Parathyroid adenoma (tissue), 2 donors: ENCODE measurements at regions not wholly inside any gene's neighbourhood (a gene's known extent, or its start where the extent isn't known, plus 50 kb on each side); places are given as distances from the start of the nearest gene placed in this dataset.
"Not testable (repeated sequence)": the region's sequence is repeated elsewhere in the genome, so short reads cannot be mapped to it uniquely, and the experiment has no call there.

Source experiments
- H2AFZ ChIP-seq: fragments of 300-600 bp; sonication (generic); one replicate; pipeline ENCODE4 v1.7.0; 2017; ENCODE audit warnings: antibody characterized with exemption, mild to moderate bottlenecking
- H3K27ac ChIP-seq: fragments of 300-600 bp; sonication (generic); one replicate; pipeline ENCODE4 v1.7.0; 2017
- H3K27me3 ChIP-seq: fragments of 300-600 bp; sonication (generic); one replicate; pipeline ENCODE4 v1.7.0; 2017; ENCODE audit warnings: low read length; ENCODE audit not compliant: control insufficient read depth, insufficient read depth
- H3K36me3 ChIP-seq: fragments of 300-600 bp; sonication (generic); one replicate; pipeline ENCODE4 v1.7.0; 2017; ENCODE audit warnings: low read length; ENCODE audit not compliant: control insufficient read depth, insufficient read depth
- H3K4me1 ChIP-seq: fragments of 300-600 bp; sonication (generic); one replicate; pipeline ENCODE4 v1.7.0; 2017; ENCODE audit warnings: control low read depth
- H3K4me2 ChIP-seq: fragments of 300-600 bp; sonication (generic); one replicate; pipeline ENCODE4 v1.7.0; 2017; ENCODE audit warnings: low read length
- H3K4me3 ChIP-seq: fragments of 300-600 bp; sonication (generic); one replicate; pipeline ENCODE4 v1.7.0; 2017; ENCODE audit warnings: low read depth, low read length
- H3K79me2 ChIP-seq: fragments of 300-600 bp; sonication (generic); one replicate; pipeline ENCODE4 v1.7.0; 2017; ENCODE audit warnings: control low read depth
- H3K9ac ChIP-seq: fragments of 300-600 bp; sonication (generic); one replicate; pipeline ENCODE4 v1.7.0; 2017; ENCODE audit warnings: mild to moderate bottlenecking
- H3K9me3 ChIP-seq: fragments of 300-600 bp; sonication (generic); one replicate; pipeline ENCODE4 v1.7.0; 2017; ENCODE audit warnings: low read length; ENCODE audit not compliant: control insufficient read depth
- TF ChIP-seq, protein P1 (sequence below): fragments of 300-600 bp; sonication (generic); IDR thresholded peaks from one replicate; pipeline ENCODE4 v1.7.0; 2017; ENCODE audit warnings: antibody characterized with exemption, mild to moderate bottlenecking
- donor health status: primary hyperparathyroidism.

DNA sequence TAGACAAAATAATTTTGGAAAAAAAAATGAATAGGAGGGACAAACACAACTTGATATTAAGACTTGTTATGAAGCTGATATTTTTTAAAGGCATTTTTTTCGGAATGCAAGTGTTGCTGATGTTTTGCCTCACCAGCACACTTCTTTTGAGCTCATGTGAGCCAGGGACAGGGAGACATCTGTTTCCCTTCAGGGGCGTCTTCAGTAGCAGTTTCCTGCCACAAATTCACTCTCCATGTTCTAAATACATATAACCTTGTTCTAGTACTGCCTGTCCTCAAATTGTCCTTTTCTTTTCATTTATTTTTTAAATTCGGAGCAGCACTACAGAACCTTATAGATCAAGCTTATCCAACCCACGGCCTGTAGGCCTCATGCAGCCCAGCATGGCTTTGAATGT is 316.0 kb upstream of the PAPPA start:
- TF ChIP-seq, protein P1, sequence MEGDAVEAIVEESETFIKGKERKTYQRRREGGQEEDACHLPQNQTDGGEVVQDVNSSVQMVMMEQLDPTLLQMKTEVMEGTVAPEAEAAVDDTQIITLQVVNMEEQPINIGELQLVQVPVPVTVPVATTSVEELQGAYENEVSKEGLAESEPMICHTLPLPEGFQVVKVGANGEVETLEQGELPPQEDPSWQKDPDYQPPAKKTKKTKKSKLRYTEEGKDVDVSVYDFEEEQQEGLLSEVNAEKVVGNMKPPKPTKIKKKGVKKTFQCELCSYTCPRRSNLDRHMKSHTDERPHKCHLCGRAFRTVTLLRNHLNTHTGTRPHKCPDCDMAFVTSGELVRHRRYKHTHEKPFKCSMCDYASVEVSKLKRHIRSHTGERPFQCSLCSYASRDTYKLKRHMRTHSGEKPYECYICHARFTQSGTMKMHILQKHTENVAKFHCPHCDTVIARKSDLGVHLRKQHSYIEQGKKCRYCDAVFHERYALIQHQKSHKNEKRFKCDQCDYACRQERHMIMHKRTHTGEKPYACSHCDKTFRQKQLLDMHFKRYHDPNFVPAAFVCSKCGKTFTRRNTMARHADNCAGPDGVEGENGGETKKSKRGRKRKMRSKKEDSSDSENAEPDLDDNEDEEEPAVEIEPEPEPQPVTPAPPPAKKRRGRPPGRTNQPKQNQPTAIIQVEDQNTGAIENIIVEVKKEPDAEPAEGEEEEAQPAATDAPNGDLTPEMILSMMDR: no peak
- Histone ChIP-seq H3K36me3 (no peaks in the 10 kb centered on the region), H2AFZ (no peak overlapping the region), H3K9ac (no peak overlapping the region), H3K9me3 (no peaks in the 10 kb centered on the region), H3K27me3 (no peaks in the 10 kb centered on the region), H3K4me2 (no peak overlapping the region), H3K4me3 (no peak overlapping the region), H3K27ac (no peak overlapping the region), H3K4me1 (no peaks in the 10 kb centered on the region), H3K79me2 (no peaks in the 10 kb centered on the region)

DNA sequence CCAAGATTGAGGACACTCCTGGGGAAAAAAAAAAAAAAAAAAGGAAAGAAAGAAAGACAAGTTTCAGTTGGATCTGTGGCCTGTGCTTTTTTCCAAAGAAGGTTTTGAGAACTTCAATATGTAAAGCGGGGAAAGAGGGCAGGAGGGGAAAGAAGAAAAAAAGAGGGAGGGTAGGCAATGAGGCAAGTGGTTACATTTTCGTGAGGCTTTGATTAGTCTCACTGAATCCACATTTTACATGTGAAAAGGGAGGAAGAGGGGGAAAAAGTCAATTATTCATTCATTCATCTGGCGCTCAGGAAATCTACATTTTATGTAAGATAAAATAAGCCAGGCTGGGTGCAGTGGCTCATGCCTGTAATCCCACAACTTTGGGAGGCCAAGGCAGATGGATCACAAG is 315.2 kb upstream of the PAPPA start:
- Histone ChIP-seq H2AFZ (no peak overlapping the region), H3K27ac (no peak overlapping the region), H3K36me3 (no peaks in the 10 kb centered on the region), H3K9me3 (no peaks in the 10 kb centered on the region), H3K4me3 (no peak overlapping the region), H3K79me2 (no peaks in the 10 kb centered on the region), H3K4me1 (no peaks in the 10 kb centered on the region), H3K9ac (no peak overlapping the region), H3K27me3 (no peaks in the 10 kb centered on the region), H3K4me2 (no peak overlapping the region)
- TF ChIP-seq, protein P1: no peak

DNA sequence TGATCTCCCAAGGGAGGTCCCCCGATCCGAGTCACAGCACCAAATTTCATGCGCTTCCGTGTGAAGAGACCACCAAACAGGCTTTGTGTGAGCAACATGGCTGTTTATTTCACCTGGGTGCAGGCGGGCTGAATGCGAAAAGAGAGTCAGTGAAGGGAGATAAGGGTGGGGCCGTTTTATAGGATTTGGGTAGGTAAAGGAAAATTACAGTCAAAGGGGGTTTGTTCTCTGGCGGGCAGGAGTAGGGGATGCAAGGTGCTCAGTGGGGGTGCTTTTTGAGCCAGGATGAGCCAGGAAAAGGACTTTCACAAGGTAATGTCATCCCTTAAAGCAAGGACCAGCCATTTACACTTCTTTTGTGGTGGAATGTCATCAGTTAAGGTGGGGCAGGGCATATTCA is 309.2 kb upstream of the PAPPA start:
- H3K4me2 ChIP-seq, H3K9ac ChIP-seq, H3K27ac ChIP-seq, H3K4me1 ChIP-seq, H3K9me3 ChIP-seq, H3K79me2 ChIP-seq, H3K4me3 ChIP-seq, H3K36me3 ChIP-seq, H3K27me3 ChIP-seq, H2AFZ ChIP-seq: not testable (repeated sequence)

DNA sequence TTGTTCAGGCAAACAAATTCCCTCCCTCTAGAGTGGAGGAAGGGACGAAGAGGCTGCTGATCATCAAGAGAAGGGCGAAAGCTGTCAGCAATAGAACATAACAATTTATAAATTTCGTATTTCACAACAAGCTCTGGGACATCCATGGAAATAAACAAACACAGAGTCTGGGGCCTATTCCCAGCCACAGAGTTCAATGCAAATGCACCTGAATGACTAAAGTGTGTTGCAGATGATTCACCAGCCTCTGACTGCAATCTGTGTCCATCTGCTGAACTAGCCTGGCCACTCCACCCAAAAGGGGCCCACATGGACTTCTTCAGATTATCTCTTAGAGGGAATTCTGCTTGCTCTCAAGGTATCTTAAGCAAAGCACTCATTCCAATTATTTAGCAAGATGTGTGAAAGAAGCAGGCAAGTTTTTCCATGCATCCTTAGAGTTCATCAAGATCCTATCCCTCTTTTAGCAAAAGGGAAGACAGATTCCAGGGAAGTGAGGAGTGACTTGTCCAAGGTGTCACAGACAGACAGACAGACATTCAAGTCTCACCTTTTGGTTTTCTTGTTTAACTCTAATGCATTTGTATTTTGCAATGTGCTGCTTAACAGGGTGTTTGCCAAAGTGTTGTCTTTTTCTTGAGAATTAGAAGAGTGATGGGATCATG is 307.8 kb upstream of the PAPPA start:
- no peaks in the 10 kb centered on the region for H3K27me3 ChIP-seq
- no peaks in the 10 kb centered on the region for H3K4me1 ChIP-seq
- no peaks in the 10 kb centered on the region for H3K36me3 ChIP-seq
- no peaks in the 10 kb centered on the region for H3K79me2 ChIP-seq
- H3K9ac ChIP-seq: no peak overlapping the region
- no peak overlapping the region for H3K27ac ChIP-seq
- no peak overlapping the region for H2AFZ ChIP-seq
- H3K4me2 ChIP-seq: no peak overlapping the region
- TF ChIP-seq, protein P1: no peak
- H3K9me3 ChIP-seq: no peaks in the 10 kb centered on the region
- H3K4me3 ChIP-seq: no peak overlapping the region

DNA sequence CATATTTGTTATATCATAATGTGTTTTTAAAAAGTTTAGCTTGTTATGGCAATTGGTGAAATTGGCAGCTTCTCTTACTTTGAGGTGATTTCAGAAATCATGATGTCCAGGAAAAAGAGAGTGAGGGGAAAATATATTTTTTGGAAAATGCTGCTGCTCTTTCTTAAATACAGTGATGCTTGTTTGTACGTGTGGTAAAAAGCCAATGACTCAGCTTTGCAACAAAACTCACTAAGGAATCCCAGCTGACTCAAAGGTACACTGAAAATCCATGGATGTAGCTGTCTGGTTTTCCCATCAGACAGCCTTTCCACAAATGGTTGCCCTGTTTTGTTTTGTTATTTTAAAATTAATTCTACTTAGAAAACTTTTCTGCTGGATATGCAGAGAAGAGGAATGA is 306.4 kb upstream of the PAPPA start:
- Histone ChIP-seq H3K4me2 (no peak overlapping the region), H3K9me3 (no peaks in the 10 kb centered on the region), H3K27me3 (no peaks in the 10 kb centered on the region), H3K79me2 (no peaks in the 10 kb centered on the region), H3K4me1 (no peaks in the 10 kb centered on the region), H3K36me3 (no peaks in the 10 kb centered on the region), H2AFZ (no peak overlapping the region), H3K4me3 (no peak overlapping the region), H3K9ac (no peak overlapping the region), H3K27ac (no peak overlapping the region)
- TF ChIP-seq, protein P1: no peak
